Uterus (tissue), 3 donors: ENCODE measurements at regions not wholly inside any gene's neighbourhood (a gene's known extent, or its start where the extent isn't known, plus 50 kb on each side); places are given as distances from the start of the nearest gene placed in this dataset.

Source experiments
- DNase-seq, 2 donors: peaks; one replicate each; pipeline ENCODE4 v3.0.0-alpha.2; 2019 to 2020
- H3K27ac ChIP-seq, 2 donors: fragments of 200-600 bp; sonication (generic); 1 replicate in 1 of 2; 2 replicates in 1 of 2; pipeline ENCODE4 v1.5.1; 2016 to 2018
- H3K27me3 ChIP-seq, 2 donors: fragments of 200-600 bp; sonication (generic); one replicate each; pipeline ENCODE4 v1.5.1; 2018 to 2019; ENCODE audit warnings: control low read depth in 1 of 2
- H3K36me3 ChIP-seq, 2 donors: fragments of 200-600 bp; sonication (generic); one replicate each; pipeline ENCODE4 v1.5.1; 2019; ENCODE audit warnings: control low read depth in 1 of 2
- H3K4me1 ChIP-seq, 2 donors: fragments of 200-600 bp; sonication (generic); one replicate each; pipeline ENCODE4 v1.5.1; 2018 to 2019; ENCODE audit warnings: control low read depth in 1 of 2
- H3K4me3 ChIP-seq, 2 donors: fragments of 200-600 bp; sonication (generic); 1 replicate in 1 of 2; 2 replicates in 1 of 2; pipeline ENCODE4 v1.5.1; 2018 to 2019; ENCODE audit warnings: mild to moderate bottlenecking in 1 of 2
- H3K9me3 ChIP-seq, 2 donors: fragments of 200-600 bp; sonication (generic); one replicate each; pipeline ENCODE4 v1.5.1; 2019; ENCODE audit warnings: control low read depth in 1 of 2
- POLR2A ChIP-seq, 2 donors: fragments of 450-650 bp; IDR thresholded peaks; one replicate each; pipeline ENCODE4 v1.6.1; 2016; ENCODE audit warnings: antibody characterized with exemption in 2 of 2, mild to moderate bottlenecking in 1 of 2, moderate library complexity in 1 of 2
- intact Hi-C: fragments of 100-400 bp; cut with DNase I; formaldehyde crosslinking; loops from one replicate; pipeline ENCODE4 v1.15.1; 2023; ENCODE audit warnings: low total_unique reads
- TF ChIP-seq, protein P1 (sequence below), 4 experiments: fragments of 200-600 bp in 2 of 4; fragments of 450-650 bp in 2 of 4; sonication (generic) in 2 of 4; IDR thresholded peaks; one replicate each; pipeline ENCODE4 v1.5.1; 2016 to 2019; ENCODE audit warnings: antibody characterized with exemption in 4 of 4, mild to moderate bottlenecking in 2 of 4, moderate library complexity in 1 of 4
- donor health status: DM: yes; HTN: yes; CAD: no.

DNA sequence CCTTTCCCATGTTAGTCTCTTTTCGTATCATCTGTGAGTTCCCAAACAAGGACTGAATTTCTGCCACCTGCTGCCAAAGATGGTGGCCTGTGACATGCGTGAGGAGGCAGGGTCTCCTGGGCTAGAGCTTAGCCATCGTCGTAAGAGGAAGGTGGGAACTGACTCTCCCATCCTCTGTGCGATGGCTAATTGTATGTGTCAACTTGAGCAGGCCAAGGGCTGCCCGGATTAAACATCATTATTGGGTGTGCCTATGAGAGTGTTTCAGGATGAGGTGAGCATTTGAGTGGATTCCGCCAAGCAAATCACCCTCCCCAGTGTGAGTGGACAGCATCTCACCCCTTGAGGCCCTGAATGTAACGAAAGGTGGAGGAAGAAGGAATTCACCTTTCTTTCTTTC lies 220.7 kb upstream of the DIO3 start:
- Histone ChIP-seq H3K27me3 (no peaks in the 10 kb centered on the region), H3K27ac (no peak overlapping the region), H3K4me1 (peaks cover 0 to 5% of the 10 kb centered on the region in 2 donors), H3K9me3 (no peaks in the 10 kb centered on the region), H3K4me3 (no peak overlapping the region), H3K36me3 (no peaks in the 10 kb centered on the region)
- DNase-seq = no peak
- intact Hi-C loops = no loop called here
- TF ChIP-seq, protein P1, sequence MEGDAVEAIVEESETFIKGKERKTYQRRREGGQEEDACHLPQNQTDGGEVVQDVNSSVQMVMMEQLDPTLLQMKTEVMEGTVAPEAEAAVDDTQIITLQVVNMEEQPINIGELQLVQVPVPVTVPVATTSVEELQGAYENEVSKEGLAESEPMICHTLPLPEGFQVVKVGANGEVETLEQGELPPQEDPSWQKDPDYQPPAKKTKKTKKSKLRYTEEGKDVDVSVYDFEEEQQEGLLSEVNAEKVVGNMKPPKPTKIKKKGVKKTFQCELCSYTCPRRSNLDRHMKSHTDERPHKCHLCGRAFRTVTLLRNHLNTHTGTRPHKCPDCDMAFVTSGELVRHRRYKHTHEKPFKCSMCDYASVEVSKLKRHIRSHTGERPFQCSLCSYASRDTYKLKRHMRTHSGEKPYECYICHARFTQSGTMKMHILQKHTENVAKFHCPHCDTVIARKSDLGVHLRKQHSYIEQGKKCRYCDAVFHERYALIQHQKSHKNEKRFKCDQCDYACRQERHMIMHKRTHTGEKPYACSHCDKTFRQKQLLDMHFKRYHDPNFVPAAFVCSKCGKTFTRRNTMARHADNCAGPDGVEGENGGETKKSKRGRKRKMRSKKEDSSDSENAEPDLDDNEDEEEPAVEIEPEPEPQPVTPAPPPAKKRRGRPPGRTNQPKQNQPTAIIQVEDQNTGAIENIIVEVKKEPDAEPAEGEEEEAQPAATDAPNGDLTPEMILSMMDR (IDR thresholded peaks at IDR 0.05) = no peak
- no peak for TF ChIP-seq POLR2A (IDR thresholded peaks at IDR 0.05)

DNA sequence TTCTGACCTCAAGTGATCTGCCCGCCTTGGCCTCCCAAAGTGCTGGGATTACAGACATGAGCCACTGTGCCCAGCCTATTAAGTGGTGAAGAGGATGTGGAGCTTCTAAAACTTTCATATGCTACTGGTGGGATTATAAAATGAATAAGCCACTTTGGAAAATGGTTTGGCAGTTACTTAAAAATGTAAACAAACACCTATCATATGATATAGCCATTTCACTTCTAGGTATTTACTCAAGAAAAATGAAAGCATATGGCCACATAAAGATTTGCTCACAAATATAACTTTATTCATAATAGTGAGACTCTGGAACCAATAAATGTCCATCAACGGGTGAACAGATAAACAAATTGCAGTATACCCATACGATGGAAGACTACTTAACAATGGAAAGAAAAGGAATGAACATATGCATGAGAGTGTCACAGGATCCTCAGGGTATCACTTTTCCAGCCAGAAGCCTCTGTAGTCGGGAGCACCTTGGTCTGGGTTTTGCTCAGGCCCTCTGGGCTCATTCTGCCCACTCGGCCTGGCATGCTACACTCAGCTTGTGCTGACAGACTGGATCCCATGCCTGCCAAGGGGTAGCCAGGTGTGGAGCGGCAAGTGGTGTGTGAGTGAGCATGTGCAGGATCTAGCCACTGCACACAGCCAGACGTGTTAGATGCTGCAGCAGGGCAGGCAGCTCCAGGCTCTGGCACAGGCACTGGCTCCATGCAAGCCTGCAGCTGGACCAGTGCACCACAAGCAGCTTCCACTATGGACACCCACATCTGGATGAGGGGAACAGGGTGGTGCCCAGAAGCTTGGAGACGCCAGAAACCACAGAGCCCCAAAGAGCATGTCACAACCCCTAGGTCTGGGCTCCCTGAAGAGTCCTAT lies 213.2 kb upstream of the DIO3 start:
- no peak for DNase-seq
- no peaks in the 10 kb centered on the region for H3K4me1 ChIP-seq
- H3K27me3 ChIP-seq = no peaks in the 10 kb centered on the region
- no peaks in the 10 kb centered on the region for H3K9me3 ChIP-seq
- TF ChIP-seq, protein P1 (IDR thresholded peaks at IDR 0.05) = no peak
- TF ChIP-seq POLR2A (IDR thresholded peaks at IDR 0.05) = no peak
- no peak overlapping the region for H3K4me3 ChIP-seq
- intact Hi-C loops = no loop called here
- no peak overlapping the region for H3K27ac ChIP-seq
- no peaks in the 10 kb centered on the region for H3K36me3 ChIP-seq

DNA sequence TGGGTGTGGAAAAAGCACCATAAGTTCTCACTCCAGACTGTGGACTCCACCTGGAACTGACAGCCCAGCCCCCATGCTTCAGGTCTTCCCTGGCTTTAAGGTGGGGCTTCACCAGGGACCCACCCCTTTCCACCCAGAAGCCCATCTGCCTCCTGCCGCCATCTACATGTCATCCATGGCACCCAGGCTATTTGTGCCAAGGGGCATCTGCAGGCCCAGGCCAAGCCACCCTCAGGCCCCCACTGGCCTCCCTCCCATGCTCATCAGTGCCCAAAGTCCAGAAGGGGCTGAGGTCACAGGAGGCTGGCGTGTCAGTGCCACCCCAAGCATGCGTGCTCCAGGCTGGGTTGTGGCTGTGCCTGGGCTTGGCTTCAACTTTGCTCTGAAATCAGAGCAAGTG lies 212.2 kb upstream of the DIO3 start:
- no peak for DNase-seq
- TF ChIP-seq POLR2A (IDR thresholded peaks at IDR 0.05) = no peak
- TF ChIP-seq, protein P1 (IDR thresholded peaks at IDR 0.05) = no peak
- H3K9me3 ChIP-seq = no peaks in the 10 kb centered on the region

DNA sequence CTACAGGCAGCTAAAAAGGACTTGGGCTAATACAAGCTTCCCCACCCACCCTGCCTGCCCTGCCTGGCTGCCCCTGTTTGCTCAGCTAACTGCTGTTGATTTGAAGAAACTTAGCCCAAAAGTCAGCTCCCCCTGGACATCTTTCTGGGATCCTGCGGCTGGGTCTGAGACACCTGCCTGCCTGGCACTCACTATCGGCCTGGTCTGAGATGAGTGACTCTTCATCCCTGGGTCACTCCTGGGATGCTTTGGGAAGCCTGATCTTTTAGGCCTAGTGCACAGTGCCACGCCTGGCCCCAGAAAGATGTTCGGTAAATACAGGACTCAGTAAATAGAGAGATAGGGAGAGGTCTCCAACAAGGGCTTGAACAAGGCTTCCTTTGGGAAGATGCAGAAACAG lies 211.3 kb upstream of the DIO3 start:
- TF ChIP-seq POLR2A (IDR thresholded peaks at IDR 0.05) = no peak
- TF ChIP-seq, protein P1 (IDR thresholded peaks at IDR 0.05) = no peak
- no peaks in the 10 kb centered on the region for H3K4me1 ChIP-seq
- H3K9me3 ChIP-seq = no peaks in the 10 kb centered on the region
- peak overlapping the region; percentile 59 to 69 for H3K27ac ChIP-seq
- no peaks in the 10 kb centered on the region for H3K36me3 ChIP-seq
- DNase-seq = no peak
- intact Hi-C loops = no loop called here
- H3K4me3 ChIP-seq = no peak overlapping the region
- no peaks in the 10 kb centered on the region for H3K27me3 ChIP-seq

More for the DNA sequence above, 212.2 kb upstream of the DIO3 start:
- Histone ChIP-seq H3K36me3 (no peaks in the 10 kb centered on the region), H3K27me3 (no peaks in the 10 kb centered on the region), H3K4me3 (no peak overlapping the region), H3K4me1 (no peaks in the 10 kb centered on the region), H3K27ac (no peak overlapping the region)
- intact Hi-C loops = no loop called here

DNA sequence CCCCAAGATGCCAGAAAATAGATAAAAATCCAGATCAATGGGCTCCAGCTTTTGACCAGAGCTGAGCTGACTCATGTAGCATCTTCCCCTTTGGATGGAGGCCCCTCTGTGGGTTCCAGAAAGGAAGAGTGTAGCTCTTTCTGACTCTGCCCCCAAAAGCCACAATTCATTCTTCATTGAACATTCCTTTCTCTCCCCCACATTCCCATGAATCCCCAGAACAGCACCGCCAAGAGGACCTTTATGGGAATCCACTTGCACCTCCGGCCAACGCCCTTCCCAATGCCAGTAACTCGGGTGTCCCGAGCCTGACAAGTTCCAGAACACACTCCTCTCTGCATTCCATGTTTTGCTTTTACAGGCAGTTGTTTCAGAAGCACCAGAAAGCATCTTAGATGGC lies 210.6 kb upstream of the DIO3 start:
- no peaks in the 10 kb centered on the region for H3K9me3 ChIP-seq
- no peak overlapping the region for H3K4me3 ChIP-seq
- H3K27me3 ChIP-seq = no peaks in the 10 kb centered on the region
- no peaks in the 10 kb centered on the region for H3K36me3 ChIP-seq
- intact Hi-C loops = no loop called here
- H3K27ac ChIP-seq = peak overlapping the region; percentile 59 to 69
- no peak for TF ChIP-seq POLR2A (IDR thresholded peaks at IDR 0.05)
- TF ChIP-seq, protein P1 (IDR thresholded peaks at IDR 0.05) = peak in 2 of 4 experiments; percentile 10 to 16
- peak; percentile 73 to 84 for DNase-seq
- H3K4me1 ChIP-seq = no peaks in the 10 kb centered on the region
